GM19397 (cell line): ENCODE measurements at regions not wholly inside any gene's neighbourhood (a gene's known extent, or its start where the extent isn't known, plus 50 kb on each side); places are given as distances from the start of the nearest gene placed in this dataset.

Experiments
- ATAC-seq: cut with Tn5 transposase; IDR thresholded peaks from one replicate; pipeline ENCODE4 v1.9.1; 2021; ENCODE audit warnings: mild to moderate bottlenecking, moderate library complexity; ENCODE audit not compliant: unreplicated experiment

- no peak for ATAC-seq
Observed at GRCh38 chr2:164182116-164182627, 439.1 kb downstream of the GRB14 start.

- no peak for ATAC-seq
Observed at GRCh38 chr2:164178835-164179465, 442.3 kb downstream of the GRB14 start.

GRCh38 chr2:164164602-164165001 is 428.8 kb upstream of the FIGN start:
- no peak for ATAC-seq

- no peak for ATAC-seq
Observed at GRCh38 chr2:164155558-164155957, 419.8 kb upstream of the FIGN start.

DNA sequence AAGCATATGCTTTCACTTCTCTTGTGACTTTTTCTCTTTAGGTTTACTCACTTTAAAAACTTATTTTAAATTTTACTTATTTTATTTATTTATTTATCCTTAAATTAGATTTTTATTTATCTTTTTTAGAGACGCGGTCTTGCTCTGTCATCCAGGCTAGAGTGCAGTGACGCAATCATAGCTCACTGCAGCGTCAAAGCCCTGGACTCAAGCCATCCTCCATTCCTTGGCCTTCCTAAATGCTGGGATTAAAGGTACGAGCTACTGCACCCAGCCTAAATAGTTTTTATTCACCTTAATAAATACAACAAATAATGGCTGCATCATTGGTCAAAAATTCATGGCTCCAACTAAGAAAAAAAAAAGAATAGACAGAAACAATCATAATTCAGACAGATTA is 415.7 kb upstream of the FIGN start:
- ATAC-seq = no peak

DNA sequence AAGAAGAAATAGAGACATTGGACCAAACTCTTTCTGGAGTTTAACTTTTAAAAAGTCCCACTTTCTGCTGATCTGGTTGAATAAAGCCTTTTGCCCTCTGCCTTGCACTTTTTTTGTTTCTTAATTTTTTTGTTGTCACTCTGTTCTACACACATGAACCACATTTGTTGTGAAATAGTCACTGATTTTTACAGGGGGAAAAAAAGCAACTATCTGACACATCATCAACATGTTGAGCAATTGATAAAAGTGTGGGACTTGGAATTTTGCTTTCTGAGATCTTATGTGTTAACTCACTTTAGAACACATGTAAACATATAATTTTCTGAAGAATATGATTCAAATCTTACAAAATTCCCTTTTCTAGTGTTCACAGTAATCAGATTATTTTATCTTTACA is 414.8 kb upstream of the FIGN start:
- no peak for ATAC-seq

- no peak for ATAC-seq
Observed at GRCh38 chr2:164146441-164146840, 410.6 kb upstream of the FIGN start.

DNA sequence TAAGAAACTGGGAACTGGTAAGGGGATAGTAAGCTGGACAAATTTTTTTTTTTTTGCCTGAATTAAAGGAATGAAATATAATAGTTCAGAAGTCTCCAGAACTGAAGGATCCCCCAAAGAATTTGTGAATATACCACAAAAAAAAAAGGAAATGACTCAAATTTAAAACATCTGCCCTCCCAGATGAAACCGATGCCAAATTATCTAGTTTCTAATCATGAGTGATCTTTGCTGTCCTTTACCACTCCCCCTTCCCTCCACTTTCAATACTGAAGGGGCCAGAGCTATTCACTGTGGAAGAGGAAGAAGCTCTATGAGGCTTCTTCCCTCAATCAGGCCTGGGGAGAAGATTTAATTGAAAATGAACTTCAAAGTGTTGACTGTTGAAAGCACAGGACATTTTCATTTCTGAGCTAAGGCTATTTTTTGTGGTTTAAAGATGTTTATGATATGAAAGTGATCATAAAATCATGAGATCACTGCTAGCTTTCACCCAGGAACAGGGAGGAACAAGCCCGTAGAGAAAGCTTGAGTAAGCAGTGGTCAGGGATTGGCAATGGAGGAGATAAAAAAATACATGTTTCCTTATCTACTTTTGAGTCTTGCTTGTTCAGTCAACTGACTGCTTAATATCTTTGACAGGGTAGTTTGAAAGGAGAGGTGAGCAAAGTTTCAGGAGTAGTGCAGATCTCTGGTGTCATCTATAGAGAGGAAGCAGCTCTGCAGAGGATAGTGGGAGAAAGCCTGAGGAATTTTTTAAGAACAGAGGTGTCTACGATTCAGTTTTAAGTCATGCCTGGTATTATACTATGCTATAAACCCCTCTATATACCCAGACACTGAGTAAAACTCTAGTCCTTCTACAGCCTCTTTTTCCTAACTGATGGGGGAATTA is 409.5 kb upstream of the FIGN start:
- ATAC-seq = no peak

- ATAC-seq = no peak
Observed at GRCh38 chr2:164143183-164143930, 407.5 kb upstream of the FIGN start.

- ATAC-seq = no peak
Observed at GRCh38 chr2:164142755-164143154, 406.9 kb upstream of the FIGN start.

DNA sequence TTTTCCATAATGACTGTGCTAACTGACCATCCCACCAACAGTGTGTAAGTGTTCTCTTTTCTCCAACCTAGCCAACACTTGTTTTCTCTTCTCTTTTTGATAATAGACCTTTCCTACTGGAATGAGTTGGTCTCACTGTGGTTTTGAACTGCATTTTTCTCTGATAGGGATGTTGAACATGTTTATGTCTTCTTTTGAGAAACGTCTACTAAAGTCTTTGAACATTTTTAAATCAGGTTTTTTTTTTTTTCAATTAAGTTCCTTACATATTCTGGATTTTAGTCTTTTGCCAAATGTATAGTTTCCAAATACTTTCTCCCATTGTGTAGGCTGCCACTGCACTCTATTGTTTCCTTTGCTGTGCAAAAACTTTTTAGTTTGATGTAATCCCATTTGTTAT is 405.5 kb upstream of the FIGN start:
- ATAC-seq = no peak

GRCh38 chr2:164138750-164139149 is 402.9 kb upstream of the FIGN start:
- ATAC-seq = no peak

DNA sequence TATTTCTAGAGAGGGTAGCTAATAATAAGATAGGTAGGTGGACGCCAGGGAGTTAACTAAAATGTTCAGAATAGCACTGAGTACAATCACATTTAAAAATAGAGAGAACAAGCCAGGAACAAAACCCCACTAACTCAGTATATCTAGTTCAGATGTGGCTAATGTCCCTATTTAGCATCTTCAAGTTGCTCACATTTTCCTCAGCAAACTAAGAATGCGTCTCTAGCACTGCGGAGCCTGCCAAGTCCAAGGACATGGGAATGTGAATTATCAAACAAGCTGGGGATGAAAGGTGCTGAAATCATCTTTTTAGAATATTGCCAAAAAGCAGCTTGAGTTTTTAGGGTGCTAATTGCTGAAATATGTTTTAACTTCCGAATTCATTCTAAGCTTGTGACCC is 398.5 kb upstream of the FIGN start:
- no peak for ATAC-seq

DNA sequence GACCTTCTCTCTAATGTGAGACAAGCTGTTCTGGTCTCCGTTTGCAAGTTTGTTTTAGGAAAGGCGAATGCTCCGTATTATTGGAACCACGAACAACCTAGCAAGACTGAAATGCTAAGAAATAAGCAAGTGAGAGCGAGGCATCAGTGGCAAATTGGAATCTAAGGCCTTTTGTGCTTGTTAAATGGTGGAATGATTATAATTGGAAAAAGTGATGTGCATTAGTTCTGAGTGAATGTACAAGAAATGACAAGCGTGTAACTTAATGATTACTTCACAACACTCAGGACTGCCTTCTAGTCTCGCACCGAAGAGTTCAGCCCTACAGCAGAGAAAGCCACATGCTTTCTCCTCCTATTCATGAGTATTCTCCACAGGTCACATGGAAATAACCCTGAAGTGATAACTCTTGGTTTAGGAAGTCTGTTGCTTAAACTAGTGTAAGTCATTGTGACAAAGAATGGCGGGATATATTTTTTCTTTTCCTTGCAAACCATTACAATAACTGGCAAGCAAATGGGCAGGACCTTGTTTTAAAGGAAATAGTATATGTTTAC is 392.2 kb upstream of the FIGN start:
- no peak for ATAC-seq

GRCh38 chr2:164126960-164127660 is 391.3 kb upstream of the FIGN start:
- no peak for ATAC-seq

- no peak for ATAC-seq
Observed at GRCh38 chr2:164115806-164116205, 380.0 kb upstream of the FIGN start.

- ATAC-seq = no peak
Observed at GRCh38 chr2:164114937-164115336, 379.1 kb upstream of the FIGN start.

DNA sequence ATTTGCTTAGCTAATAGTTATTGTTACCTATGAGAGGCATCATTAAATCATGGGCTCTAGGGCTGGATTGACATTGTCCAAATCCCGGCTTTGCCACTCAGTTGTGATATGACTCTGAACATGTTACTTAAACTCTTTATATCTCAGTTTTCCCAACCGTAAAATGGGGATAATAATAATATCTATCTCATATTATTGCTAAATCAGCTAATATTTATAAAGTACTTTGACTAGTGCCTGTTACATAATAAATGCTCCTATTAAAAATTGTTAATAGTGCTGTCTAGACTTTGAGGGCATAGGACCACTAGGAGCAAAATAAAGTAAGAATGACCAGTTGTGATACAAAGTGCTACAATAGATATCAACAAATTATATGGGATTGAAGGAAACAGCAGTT is 376.3 kb upstream of the FIGN start:
- no peak for ATAC-seq

DNA sequence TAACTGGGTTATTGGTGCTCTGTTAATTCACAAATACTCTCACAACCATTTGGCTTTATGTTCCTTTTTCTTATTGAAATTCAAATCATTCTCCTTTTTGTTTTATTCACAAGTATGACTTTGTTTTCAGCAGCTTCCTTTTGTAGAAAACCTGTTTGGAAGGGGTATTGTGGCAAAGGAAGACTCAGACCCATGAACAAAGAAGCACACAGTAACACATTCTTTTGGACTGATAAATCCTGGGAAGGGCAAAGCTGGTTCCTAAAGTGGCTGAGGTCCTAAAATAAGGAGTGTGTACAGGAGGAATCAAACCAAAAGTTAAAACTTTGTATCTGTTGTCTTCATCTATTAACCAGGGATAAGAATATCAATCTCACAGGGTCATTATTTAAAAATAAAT is 374.7 kb upstream of the FIGN start:
- ATAC-seq = no peak

DNA sequence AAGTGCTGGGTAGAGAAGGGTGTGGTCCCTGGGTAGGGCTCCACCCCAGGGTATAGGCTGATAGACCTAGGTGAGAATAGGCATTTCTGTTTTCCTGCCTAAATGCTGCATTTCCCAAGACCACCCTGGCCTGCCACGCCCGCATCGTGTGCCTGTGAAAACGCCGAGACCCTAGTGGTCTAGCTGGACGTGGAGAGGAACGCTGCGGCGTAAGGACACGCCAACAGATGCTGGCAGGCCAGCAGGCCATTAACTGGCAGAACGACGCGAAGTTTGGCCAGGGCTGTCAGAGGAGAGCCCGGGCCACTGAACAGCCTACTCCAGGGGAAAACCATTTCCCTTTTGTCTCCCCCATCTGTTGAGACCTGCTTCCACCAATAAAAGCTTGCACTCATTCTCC is 373.2 kb upstream of the FIGN start:
- ATAC-seq = no peak

DNA sequence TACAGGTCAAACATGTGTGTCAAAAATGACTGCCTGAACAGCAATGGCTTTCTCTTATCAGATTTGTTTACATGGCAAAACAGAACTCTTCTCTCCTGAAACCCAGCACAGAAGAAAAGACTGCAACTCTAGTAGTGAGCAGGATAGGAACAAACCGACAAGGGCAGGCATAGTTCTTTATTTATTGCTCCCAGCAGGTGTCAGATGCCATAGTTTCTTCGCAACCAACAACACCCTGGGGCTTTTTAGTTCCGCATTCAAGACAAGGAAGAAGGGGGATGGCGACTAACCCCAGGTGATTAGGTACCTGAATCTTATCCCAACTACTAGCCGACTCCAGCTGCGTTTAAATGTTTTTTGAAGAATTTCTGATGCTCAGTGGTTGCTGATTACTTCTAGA is 367.5 kb upstream of the FIGN start:
- ATAC-seq = no peak
